H1 (cell line): ENCODE measurements at regions not wholly inside any gene's neighbourhood (a gene's known extent, or its start where the extent isn't known, plus 50 kb on each side); places are given as distances from the start of the nearest gene placed in this dataset.

Experiments used
- CTCF ChIA-PET: fragments of 300-600 bp; sonication (Branson Sonifier 250); formaldehyde crosslinking; loops from one replicate; lab custom pipeline; 2021; ENCODE audit not compliant: partially characterized antibody; lab: Charles Lee
- POLR2A ChIA-PET: fragments of 300-600 bp; sonication (Branson Sonifier 250); formaldehyde crosslinking; loops from one replicate; lab custom pipeline; 2021; ENCODE audit warnings: inconsistent platforms; ENCODE audit not compliant: partially characterized antibody; lab: Charles Lee
- DNase-seq, 2 experiments: peaks; one replicate each; pipeline versions ENCODE4 v3.0.0 to v3.0.0-alpha.2; 2010 to 2022; ENCODE audit warnings: low spot score in 2 of 2, low read depth in 1 of 2, mixed read lengths in 1 of 2
- FAIRE-seq: peaks from 2 replicates; lab custom pipeline; 2011; peaks lifted over from hg19 to GRCh38; lab: Jason Lieb, UNC
- H2AFZ ChIP-seq: 2 replicates; pipeline ENCODE4 v1.8.1; 2012; ENCODE audit warnings: low read length, inconsistent platforms
- H2AK5ac ChIP-seq: 2 replicates; pipeline ENCODE4 v1.6.1; 2013; ENCODE audit warnings: low read depth, low read length
- H2BK120ac ChIP-seq: replicated peaks from 2 replicates; pipeline ENCODE3; 2013; ENCODE audit warnings: low read depth, low read length, inconsistent platforms
- H2BK12ac ChIP-seq: 2 replicates; pipeline ENCODE4 v1.6.1; 2013; ENCODE audit warnings: low read depth, low read length
- H2BK15ac ChIP-seq: 2 replicates; pipeline ENCODE4 v1.6.1; 2013; ENCODE audit warnings: low read length
- H2BK20ac ChIP-seq: 2 replicates; pipeline ENCODE4 v1.6.1; 2013; ENCODE audit warnings: low read length
- H2BK5ac ChIP-seq: 2 replicates; pipeline ENCODE4 v1.6.1; 2013; ENCODE audit warnings: low read depth, low read length
- H3K14ac ChIP-seq: 2 replicates; pipeline ENCODE4 v1.6.1; 2013; ENCODE audit warnings: inconsistent platforms; ENCODE audit not compliant: insufficient read length
- H3K18ac ChIP-seq: 2 replicates; pipeline ENCODE4 v1.6.1; 2013; ENCODE audit warnings: low read length; ENCODE audit errors: extremely low read depth
- H3K23ac ChIP-seq: 2 replicates; pipeline ENCODE4 v1.6.1; 2013; ENCODE audit warnings: inconsistent platforms; ENCODE audit not compliant: insufficient read length
- H3K23me2 ChIP-seq: 2 replicates; pipeline ENCODE4 v1.6.1; 2013; ENCODE audit warnings: low read depth, low read length
- H3K27ac ChIP-seq: 2 replicates; pipeline ENCODE4 v1.6.1; 2011; ENCODE audit warnings: low read depth, low read length, inconsistent platforms
- H3K27me3 ChIP-seq, 4 experiments: replicated peaks in 1 of 4; 1 replicate in 1 of 4; 2 replicates in 3 of 4; pipeline versions ENCODE4 v1.6.1 to v1.8.1; 2011 to 2013; ENCODE audit warnings: low read length in 3 of 4, mild to moderate bottlenecking in 3 of 4, inconsistent platforms in 2 of 4, mixed read lengths in 2 of 4, moderate library complexity in 1 of 4; ENCODE audit not compliant: control insufficient read depth in 3 of 4, insufficient read depth in 3 of 4; ENCODE audit errors: extremely low read depth in 1 of 4
- H3K36me3 ChIP-seq, 4 experiments: 2 replicates each; pipeline versions ENCODE4 v1.6.1 to v1.8.1; 2011 to 2013; ENCODE audit warnings: mild to moderate bottlenecking in 4 of 4, low read length in 3 of 4, moderate library complexity in 2 of 4, control low read depth in 1 of 4, inconsistent platforms in 1 of 4; ENCODE audit not compliant: insufficient read depth in 4 of 4, control insufficient read depth in 2 of 4
- H3K4ac ChIP-seq: replicated peaks from 2 replicates; pipeline ENCODE3; 2013; ENCODE audit warnings: low read length, low read depth, mixed read lengths, inconsistent platforms; ENCODE audit not compliant: insufficient read length
- H3K4me1 ChIP-seq, 4 experiments: replicated peaks in 1 of 4; 1 replicate in 1 of 4; 2 replicates in 3 of 4; pipeline versions ENCODE4 v1.6.1 to v1.8.1; 2011 to 2013; ENCODE audit warnings: low read length in 3 of 4, inconsistent platforms in 2 of 4, mixed read lengths in 1 of 4; ENCODE audit not compliant: insufficient read depth in 4 of 4, control insufficient read depth in 3 of 4
- H3K4me2 ChIP-seq, 2 experiments: 2 replicates each; pipeline versions ENCODE4 v1.6.1 to v1.8.1; 2011 to 2013; ENCODE audit warnings: low read depth in 2 of 2, low read length in 2 of 2, control low read depth in 1 of 2, inconsistent platforms in 1 of 2, mild to moderate bottlenecking in 1 of 2; ENCODE audit not compliant: insufficient read depth in 1 of 2
- H3K4me3 ChIP-seq, 4 experiments: fragments of 200-600, 300-600 bp in 1 of 4; sonication (generic), shearing (Covaris generic), sonication (Bioruptor Twin) in 1 of 4; 2 replicates each; pipeline versions ENCODE4 v1.5.1 to v1.8.1; 2011 to 2016; ENCODE audit warnings: low read length in 4 of 4, low read depth in 3 of 4, control low read depth in 2 of 4, inconsistent platforms in 2 of 4, mild to moderate bottlenecking in 2 of 4, mixed read lengths in 1 of 4, moderate library complexity in 1 of 4; ENCODE audit not compliant: insufficient read depth in 2 of 4; ENCODE audit errors: extremely low read depth in 1 of 4
- H3K56ac ChIP-seq: replicated peaks from 2 replicates; pipeline ENCODE3; 2013; ENCODE audit warnings: low read depth, mild to moderate bottlenecking, mixed read lengths, low read length, inconsistent platforms; ENCODE audit not compliant: insufficient read length
- H3K79me1 ChIP-seq: 2 replicates; pipeline ENCODE4 v1.6.1; 2013; ENCODE audit warnings: low read depth, low read length, control low read depth
- H3K79me2 ChIP-seq, 2 experiments: 2 replicates each; pipeline versions ENCODE4 v1.6.1 to v1.8.1; 2012 to 2013; ENCODE audit warnings: low read length in 2 of 2, mild to moderate bottlenecking in 2 of 2, inconsistent platforms in 1 of 2; ENCODE audit not compliant: insufficient read depth in 2 of 2, control insufficient read depth in 1 of 2
- H3K9ac ChIP-seq, 4 experiments: replicated peaks in 1 of 4; 1 replicate in 1 of 4; 2 replicates in 3 of 4; pipeline versions ENCODE4 v1.6.1 to v1.8.1; 2011 to 2013; ENCODE audit warnings: low read depth in 3 of 4, low read length in 3 of 4, control low read depth in 2 of 4, mild to moderate bottlenecking in 2 of 4, moderate library complexity in 2 of 4, inconsistent platforms in 1 of 4; ENCODE audit errors: extremely low read depth in 1 of 4
- H3K9me3 ChIP-seq, 2 experiments: 2 replicates each; pipeline versions ENCODE4 v1.6.1 to v1.8.1; 2012 to 2013; ENCODE audit warnings: mild to moderate bottlenecking in 2 of 2, moderate library complexity in 2 of 2, control low read depth in 1 of 2, inconsistent platforms in 1 of 2, low read depth in 1 of 2, low read length in 1 of 2, mixed read lengths in 1 of 2; ENCODE audit not compliant: insufficient read depth in 2 of 2
- H4K20me1 ChIP-seq, 2 experiments: replicated peaks in 1 of 2; 2 replicates each; pipeline versions ENCODE3 to v1.8.1; 2011 to 2013; ENCODE audit warnings: inconsistent platforms in 2 of 2, low read length in 2 of 2, mild to moderate bottlenecking in 1 of 2; ENCODE audit not compliant: insufficient read depth in 2 of 2, control insufficient read depth in 1 of 2
- H4K5ac ChIP-seq: 2 replicates; pipeline ENCODE4 v1.6.1; 2013; ENCODE audit warnings: low read length, low read depth, mixed read lengths, inconsistent platforms; ENCODE audit not compliant: insufficient read length
- H4K8ac ChIP-seq: 2 replicates; pipeline ENCODE4 v1.8.0; 2013; ENCODE audit warnings: mild to moderate bottlenecking, moderate library complexity, low read length, inconsistent platforms; ENCODE audit not compliant: insufficient read depth; ENCODE audit errors: extremely low read depth
- H4K91ac ChIP-seq: replicated peaks from 2 replicates; pipeline ENCODE3; 2013; ENCODE audit warnings: low read length, mixed read lengths, inconsistent platforms; ENCODE audit not compliant: insufficient read length
- CREB1 ChIP-seq: IDR thresholded peaks from 2 replicates; pipeline ENCODE4 v1.6.1; 2012; ENCODE audit warnings: inconsistent platforms
- EZH2 ChIP-seq: fragments of 200-600 bp; sonication (generic); IDR thresholded peaks from 2 replicates; pipeline ENCODE4 v1.7.1; 2012; ENCODE audit warnings: low read depth, mild to moderate bottlenecking, moderate library complexity, low read length, inconsistent platforms; ENCODE audit not compliant: severe bottlenecking
- JUN ChIP-seq: IDR thresholded peaks from 2 replicates; pipeline ENCODE4 v1.6.1; 2011; ENCODE audit warnings: low read depth, mild to moderate bottlenecking, improper control_type of control experiment, low read length
- RBBP5 ChIP-seq: IDR thresholded peaks from 2 replicates; pipeline ENCODE4 v1.7.1; 2012; ENCODE audit warnings: low read depth, mild to moderate bottlenecking, inconsistent platforms, low read length, moderate library complexity, borderline replicate concordance
- RXRA ChIP-seq: IDR thresholded peaks from 2 replicates; pipeline ENCODE4 v1.6.1; 2011; ENCODE audit warnings: low read depth, mild to moderate bottlenecking, low read length, moderate library complexity; ENCODE audit not compliant: insufficient read depth
- TF ChIP-seq, protein P1 (sequence below): IDR thresholded peaks from 2 replicates; pipeline ENCODE4 v1.6.1; 2012; ENCODE audit warnings: inconsistent platforms

DNA sequence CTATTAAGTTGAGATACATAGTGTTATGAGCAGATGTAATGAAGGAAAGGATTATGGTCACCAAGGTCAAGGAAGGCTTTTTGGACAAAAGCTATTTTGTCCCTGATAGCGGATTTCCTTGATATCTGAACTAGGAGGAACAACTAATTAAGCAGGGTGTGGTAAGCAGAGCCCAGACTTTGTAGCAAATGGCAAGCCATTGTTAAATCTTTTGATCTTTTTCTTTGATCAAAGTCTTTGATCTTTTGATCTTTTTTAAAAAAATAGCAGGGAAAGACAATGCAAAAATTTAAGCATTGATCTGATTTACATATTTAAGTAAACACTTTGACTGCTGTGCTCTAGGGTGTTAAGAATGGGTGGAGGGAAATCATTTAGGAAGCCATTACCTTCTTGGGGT lies 1242.0 kb downstream of the MAT2B start (continued):
- no peak for TF ChIP-seq RXRA

DNA sequence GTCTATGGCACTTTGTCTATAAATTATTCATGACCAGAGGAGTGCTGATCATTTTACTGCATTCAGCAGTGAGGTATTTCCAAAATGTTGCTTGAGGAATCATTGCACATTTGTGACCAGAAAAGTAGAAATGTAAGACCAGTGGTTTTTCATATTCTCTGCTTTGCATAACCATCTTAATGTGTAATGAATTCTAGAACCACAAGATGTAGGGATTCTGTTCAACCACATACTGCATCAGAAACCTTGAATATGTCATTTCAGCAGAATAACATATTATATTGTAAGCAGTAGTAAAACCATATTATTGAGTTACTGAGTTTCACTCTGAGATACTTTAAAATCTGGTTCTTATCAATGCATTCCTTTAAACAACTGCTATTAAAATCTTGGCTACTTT lies 1243.4 kb downstream of the MAT2B start:
- no peak overlapping the region for H2AFZ ChIP-seq
- H4K20me1 ChIP-seq = no peaks in the 10 kb centered on the region
- no peaks in the 10 kb centered on the region for H3K79me2 ChIP-seq
- H3K23me2 ChIP-seq = no peaks in the 10 kb centered on the region
- FAIRE-seq = no peak
- POLR2A ChIA-PET = no interaction called here
- no peak overlapping the region for H3K4ac ChIP-seq
- H2BK5ac ChIP-seq = no peak overlapping the region
- H3K14ac ChIP-seq = no peak overlapping the region
- CTCF ChIA-PET = interaction anchor here (1.2 kb wide), 1 partner anchor 41 kb away, joined by 3 read pairs; no protein-coding TSS in a partner anchor
- no peak overlapping the region for H2BK12ac ChIP-seq
- no peaks in the 10 kb centered on the region for H3K4me1 ChIP-seq
- no peak overlapping the region for H2BK20ac ChIP-seq
- H3K23ac ChIP-seq = no peak overlapping the region
- no peak overlapping the region for H2BK120ac ChIP-seq
- no peak overlapping the region for H4K8ac ChIP-seq
- no peaks in the 10 kb centered on the region for H3K79me1 ChIP-seq
- H4K5ac ChIP-seq = no peak overlapping the region
- H3K18ac ChIP-seq = no peak overlapping the region
- no peak overlapping the region for H4K91ac ChIP-seq
- H3K56ac ChIP-seq = no peak overlapping the region
- no peak overlapping the region for H3K4me3 ChIP-seq
- H2BK15ac ChIP-seq = no peak overlapping the region
- no peaks in the 10 kb centered on the region for H3K9me3 ChIP-seq
- H3K27me3 ChIP-seq = no peaks in the 10 kb centered on the region
- H3K27ac ChIP-seq = no peak overlapping the region
- no peak overlapping the region for H3K9ac ChIP-seq
- no peak overlapping the region for H2AK5ac ChIP-seq
- DNase-seq = no peak
- H3K4me2 ChIP-seq = no peak overlapping the region
- no peaks in the 10 kb centered on the region for H3K36me3 ChIP-seq
- TF ChIP-seq CREB1 = no peak
- no peak for TF ChIP-seq RBBP5
- TF ChIP-seq JUN = no peak
- TF ChIP-seq EZH2 = no peak
- TF ChIP-seq, protein P1, sequence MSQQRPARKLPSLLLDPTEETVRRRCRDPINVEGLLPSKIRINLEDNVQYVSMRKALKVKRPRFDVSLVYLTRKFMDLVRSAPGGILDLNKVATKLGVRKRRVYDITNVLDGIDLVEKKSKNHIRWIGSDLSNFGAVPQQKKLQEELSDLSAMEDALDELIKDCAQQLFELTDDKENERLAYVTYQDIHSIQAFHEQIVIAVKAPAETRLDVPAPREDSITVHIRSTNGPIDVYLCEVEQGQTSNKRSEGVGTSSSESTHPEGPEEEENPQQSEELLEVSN = no peak
- TF ChIP-seq, all 59 proteins: peak for 0
